Stimulated activated CD8-positive, alpha-beta memory T cell treated with anti-CD3 and anti-CD28 coated beads, Interleukin-15, amount 100 ng/mL, for 48 hours (primary cell): ENCODE measurements at regions not wholly inside any gene's neighbourhood (a gene's known extent, or its start where the extent isn't known, plus 50 kb on each side); places are given as distances from the start of the nearest gene placed in this dataset.
"Not testable (repeated sequence)": the region's sequence is repeated elsewhere in the genome, so short reads cannot be mapped to it uniquely, and the experiment has no call there.

Experiments
- DNase-seq, 2 donors: peaks; one replicate each; pipeline ENCODE4 v3.0.0-alpha.2; 2020; ENCODE audit warnings: low read depth in 2 of 2

DNA sequence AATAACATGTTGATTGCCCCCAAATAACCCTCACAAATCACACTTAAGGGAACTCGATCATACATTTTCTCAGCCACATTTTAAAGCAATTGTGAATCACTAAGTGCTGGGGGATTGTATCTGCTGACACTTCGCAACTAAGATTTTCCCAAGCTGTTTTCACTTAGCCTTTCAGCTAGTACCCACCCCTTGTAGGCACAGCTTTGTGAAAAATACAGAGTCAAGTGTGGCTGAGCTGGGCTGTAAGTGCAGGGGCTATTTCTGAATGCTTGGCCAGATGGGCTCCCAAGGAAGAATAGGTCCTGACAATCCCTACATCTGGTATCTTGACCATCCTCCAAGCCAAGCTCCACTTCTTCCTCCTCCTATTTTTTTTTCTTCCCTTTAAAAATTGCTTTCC lies 289.2 kb upstream of the NMUR2 start:
- DNase-seq: no peak

DNA sequence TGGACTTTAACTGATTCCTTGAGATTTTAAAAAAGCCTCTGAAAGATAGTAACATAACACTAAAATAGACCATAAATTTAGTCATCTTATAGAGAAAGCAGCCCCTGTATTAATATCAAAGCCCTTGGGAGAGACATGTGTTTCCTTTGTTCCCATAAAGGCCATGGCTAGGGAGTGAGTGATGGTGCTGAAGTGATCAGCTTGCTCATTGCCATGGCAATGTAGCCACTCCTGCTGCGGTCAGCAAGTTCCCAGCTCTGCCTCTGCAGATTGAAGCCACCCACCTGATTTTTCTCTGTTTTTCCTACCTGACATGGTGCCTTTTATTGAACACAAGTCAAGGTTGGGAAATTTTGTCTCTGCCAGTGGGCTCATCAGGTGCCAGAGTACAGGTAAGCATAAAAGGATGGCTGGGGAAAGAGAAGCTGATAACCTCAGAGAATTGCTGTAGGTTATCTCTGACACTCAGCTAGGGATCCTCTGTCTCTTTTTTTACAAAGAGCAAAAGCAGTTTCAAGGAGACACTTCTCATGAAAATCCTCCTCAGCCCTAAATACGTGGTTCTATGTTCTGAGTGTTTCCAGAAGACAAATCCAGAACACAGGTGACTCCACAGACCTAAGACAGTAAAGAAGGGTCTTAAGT lies 296.3 kb upstream of the NMUR2 start:
- DNase-seq: no peak

DNA sequence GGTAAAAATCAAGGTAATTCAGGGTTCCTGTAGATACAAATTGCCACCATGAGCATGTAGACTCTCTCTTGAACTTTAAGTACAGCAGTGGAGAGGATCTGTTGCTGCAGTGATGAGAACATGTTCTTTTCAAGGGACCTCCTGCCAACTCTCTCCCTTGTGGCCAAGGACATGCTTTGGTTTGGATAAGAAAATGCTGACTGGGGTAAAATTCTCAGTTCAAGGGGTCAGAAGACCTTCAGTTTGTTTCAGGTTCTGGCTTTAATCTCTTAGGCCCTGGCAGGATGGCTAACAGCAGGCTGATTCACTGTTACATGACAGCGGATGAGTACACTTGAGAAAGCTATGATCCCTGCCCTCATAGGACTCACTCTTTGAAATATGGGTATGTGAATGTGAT lies 299.2 kb upstream of the NMUR2 start:
- no peak for DNase-seq

DNA sequence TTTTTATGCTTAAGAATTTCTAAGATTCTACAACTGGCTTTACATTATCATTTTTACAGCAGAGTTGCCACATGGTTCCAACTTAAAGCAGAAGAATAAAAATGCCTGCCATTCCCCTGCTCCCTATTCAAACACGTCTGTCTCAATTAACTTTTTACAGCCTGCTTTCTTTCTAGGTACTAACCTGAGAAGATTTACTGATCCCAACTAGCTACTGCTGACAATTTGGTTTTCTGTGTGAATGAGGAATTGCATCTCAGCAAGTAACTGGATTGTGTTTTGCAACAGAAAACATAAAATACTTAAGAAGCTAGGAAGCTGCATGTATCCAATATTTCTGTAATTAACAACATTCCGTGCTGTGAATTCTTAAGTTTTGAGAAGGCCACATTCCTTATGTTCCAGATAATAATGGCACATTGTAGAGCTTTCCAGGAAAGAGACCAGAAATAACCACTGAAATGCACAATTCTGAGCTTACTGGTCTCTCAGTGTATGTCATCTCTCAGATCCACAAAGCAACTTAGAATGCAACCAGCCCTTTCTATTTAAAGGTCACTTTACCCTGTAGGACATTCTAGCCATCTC lies 306.8 kb upstream of the NMUR2 start:
- DNase-seq: no peak

DNA sequence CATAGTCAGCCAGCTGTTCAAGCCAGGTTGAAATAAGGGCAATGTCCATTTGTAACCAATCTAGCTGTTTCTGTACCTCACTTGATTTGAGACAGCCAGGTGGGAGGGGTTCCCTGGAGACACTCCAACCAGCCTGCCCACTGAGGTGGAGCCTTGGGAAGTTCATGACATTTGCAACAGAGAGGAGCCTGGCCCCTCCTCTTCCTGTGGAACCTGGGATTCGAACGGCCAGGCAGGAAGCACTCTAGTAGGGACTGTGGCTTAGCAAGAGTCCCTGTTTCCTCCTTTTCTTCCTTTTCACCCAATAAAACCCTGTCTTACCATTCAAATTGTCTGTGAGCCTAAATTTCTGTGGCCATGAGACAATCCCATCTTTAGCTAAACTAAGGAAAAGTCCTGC lies 312.3 kb upstream of the NMUR2 start:
- no peak for DNase-seq

DNA sequence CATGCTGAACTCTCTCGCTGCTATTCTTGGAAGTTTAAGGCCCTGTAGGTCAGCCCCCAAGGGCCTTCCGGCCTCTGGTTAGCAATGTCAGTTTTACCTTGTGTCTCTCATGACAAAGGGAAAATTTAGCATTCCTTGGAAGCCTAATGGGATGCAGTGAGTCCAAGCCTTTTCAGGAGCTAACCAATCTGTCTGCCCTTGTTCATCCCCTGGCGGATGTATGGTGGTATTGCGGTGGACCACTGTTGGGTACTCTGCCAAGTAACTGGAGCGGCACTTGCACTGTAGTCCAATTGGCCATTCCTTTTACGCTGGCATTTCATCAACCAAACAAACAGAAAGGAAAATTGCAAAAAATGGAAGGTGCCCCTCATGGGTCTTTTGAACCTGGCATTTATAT lies 318.4 kb upstream of the NMUR2 start:
- DNase-seq: no peak

DNA sequence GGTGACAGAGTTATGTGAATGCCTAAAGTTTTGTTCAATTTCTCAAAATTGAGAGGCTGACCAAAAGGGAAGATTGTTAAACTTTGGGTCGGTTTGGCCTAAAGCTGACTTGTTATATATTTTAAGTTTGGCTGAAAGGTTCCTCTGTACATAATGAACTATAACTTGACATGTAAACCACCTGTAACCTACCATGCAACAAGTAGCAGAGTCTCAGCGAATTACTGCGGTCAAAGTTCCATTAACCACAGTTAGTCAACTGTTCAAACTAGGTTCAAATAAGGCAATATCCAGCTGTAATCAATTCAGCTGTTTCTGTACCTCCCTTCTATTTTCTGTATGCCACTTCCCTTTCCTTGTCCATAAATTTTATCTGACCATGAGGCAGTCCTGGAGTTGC lies 325.1 kb upstream of the NMUR2 start:
- DNase-seq: no peak

DNA sequence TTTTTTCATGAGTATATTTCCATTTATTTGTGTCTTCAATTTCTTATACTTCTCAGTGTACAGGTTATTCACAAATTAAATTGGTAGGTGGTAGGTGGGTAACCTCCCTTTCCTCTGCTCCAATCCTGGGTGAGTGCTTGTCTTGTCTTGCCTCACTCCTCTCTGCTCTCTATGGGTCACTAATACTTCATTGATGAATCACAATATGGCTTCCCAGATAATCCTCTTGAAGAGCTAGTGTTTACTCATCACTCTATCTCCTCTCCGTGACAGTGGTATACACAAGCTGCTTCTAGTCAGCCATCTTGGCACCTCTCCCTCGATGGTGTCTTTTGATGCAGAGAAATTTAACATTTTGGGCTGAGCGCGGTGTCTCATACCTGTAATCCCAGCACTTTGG lies 331.8 kb upstream of the NMUR2 start:
- no peak for DNase-seq

DNA sequence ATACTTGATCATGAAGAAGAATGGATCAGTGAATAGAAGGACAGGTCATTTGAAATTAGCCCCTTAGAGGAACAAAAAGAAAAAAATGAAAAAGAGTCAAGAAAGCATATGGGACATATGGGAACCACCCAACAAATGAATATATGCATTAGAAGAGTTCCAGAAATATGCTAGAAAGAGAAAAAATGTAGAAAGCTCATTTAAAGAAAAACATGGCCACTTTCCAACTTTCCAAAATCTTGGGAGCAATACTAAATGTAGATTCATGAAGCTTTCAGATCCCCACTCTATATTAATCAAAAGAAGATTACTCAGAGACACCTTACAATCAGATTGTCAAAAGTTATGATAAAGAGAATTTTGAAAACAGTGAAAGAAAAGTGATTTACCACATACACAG lies 334.8 kb upstream of the NMUR2 start:
- no peak for DNase-seq

DNA sequence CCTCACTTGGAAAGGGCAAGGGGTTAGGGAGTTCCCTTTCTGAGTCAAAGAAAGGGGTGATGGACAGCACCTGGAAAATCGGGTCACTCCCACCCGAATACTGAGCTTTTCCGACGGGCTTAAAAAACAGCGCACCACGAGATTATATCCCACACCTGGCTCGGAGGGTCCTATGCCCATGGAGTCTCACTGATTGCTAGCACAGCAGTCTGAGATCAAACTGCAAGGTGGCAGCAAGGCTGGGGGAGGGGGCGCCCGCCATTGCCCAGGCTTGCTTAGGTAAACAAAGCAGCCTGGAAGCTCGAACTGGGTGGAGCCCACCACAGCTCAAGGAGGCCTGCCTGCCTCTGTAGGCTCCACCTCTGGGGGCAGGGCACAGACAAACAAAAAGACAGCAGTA lies 336.0 kb upstream of the NMUR2 start:
- DNase-seq: not testable (repeated sequence)

DNA sequence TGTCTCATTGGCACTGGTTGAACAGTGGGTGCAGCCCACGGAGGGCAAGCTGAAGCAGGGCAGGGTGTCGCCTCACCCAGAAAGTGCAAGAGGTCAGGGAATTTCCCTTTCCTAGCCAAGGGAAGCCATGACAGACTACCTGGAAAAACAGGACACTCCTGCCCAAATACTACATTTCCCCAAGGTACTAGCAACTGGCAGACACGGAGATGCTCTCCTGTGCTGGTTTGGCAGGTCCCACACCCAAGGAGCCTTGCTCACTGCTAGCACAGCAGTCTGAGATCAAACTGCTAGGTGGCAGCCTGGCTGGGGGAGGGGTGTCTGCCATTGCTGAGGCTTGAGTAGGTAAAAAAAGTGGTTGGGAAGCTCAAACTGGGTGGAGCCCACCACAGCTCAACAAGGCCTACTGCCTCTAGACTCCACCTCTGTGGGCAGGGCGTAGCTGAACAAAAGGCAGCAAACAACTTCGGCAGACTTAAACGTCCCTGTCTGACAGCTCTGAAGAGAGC lies 382.7 kb upstream of the NMUR2 start:
- DNase-seq: not testable (repeated sequence)

DNA sequence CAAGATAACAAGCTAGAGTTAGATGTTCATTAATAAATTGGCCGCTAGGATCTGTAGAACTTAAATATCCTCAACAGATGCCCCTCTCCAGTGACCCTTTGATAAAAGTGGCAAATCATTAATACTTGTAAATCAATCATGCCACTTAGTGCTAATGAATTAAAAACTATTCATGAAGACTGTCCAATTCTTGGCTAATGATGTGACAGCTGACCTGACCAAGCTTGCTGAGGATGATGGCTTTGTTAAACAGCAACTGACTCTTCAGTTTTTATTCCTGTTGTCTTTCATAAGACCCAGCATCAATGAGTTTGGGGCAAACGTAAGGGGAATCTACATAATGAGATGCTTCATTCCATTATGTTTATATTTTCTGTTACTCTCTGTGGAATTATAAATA lies 396.8 kb upstream of the NMUR2 start:
- DNase-seq: no peak

DNA sequence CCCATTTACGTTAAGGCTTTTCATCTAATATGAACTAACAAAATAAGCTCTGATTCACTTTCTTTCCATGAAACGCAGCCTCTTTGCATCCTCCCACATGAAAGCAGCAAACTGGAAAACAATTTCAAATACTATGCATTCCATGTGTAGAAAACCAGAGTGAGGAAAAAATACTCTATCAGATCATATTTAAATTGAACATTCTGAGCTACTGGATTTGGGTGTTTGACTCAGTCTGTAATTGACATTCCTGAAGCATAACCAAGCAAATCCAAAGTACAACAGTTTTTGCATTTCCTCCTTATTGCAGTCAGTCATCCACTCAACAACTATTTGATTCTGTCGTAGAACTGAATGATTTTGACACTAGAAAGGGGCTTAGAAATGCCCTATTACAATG lies 399.1 kb upstream of the NMUR2 start:
- no peak for DNase-seq

DNA sequence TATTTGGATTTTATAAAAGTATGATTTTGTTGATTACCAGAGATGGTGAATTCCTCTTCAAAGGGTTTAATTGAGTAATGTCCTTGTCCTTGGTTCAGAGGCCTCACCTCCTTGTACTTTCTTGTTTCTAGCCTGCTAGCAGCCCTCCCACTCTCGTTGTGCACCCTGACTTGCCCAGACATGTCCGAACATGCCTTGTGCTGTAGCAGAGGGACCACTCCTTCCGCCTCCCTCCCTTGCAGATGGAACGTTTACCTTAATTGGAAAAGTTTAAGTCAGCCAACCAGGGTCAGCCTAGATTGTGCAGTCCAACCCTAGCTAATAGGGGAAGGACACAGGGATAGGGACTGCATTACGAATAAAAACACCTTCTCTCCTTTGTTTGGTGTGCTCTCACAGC lies 406.9 kb upstream of the NMUR2 start:
- DNase-seq: no peak

DNA sequence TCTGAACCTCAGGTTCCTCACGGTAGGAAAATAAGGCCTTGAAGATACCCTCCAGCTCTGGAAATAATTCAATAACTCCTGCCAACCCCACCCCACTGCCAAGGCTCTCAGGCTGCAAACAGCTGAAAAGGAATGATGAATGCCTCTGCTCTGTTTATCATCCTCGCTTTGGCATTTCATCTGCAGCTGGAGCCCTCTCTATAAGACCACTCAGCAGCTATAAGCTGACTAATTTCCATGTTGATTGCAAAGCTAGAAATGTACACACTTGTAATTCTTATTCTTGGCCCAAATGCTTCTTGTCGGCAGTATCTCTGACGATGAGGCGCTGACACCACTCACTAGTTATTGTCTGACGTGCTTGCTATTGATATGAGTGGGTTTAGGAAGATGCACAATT lies 408.4 kb upstream of the NMUR2 start:
- no peak for DNase-seq

DNA sequence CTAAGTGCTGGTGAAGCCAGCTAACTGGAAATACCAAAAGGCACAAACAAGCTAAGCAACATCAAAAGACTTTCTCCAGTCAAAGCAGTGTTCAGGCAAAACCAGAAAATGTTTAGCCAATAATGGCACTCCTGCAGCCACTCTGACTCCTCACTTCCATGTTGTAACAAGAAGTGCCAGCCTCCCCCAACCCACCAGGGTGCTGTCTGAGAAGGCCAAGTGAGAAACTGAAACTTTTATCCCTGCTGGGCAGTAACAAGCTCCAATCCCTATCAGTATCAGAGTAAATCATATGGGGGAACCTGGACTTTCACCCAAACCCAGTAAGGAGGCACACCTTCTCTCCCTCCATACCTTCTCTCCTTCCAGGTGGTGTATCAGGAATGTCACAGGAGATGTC lies 414.8 kb upstream of the NMUR2 start:
- DNase-seq: no peak

DNA sequence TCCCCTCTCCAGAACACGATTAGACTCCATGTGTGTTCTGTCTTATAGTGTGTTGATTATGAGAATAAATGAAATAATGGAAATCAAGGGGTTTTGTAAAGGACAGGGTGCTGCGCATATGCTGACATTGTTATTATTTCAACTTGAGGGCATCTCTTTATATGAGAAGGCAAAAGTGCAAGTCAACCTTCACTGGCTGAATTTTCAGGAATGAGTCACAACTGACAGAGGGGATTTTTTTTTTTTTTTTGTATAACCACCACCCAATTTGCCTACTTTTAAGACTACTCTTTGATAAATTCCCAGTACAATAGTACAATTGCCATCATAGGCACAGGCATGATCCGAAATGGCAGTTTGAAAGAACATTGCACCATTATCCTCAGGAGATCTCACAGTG lies 419.2 kb upstream of the NMUR2 start:
- no peak for DNase-seq

DNA sequence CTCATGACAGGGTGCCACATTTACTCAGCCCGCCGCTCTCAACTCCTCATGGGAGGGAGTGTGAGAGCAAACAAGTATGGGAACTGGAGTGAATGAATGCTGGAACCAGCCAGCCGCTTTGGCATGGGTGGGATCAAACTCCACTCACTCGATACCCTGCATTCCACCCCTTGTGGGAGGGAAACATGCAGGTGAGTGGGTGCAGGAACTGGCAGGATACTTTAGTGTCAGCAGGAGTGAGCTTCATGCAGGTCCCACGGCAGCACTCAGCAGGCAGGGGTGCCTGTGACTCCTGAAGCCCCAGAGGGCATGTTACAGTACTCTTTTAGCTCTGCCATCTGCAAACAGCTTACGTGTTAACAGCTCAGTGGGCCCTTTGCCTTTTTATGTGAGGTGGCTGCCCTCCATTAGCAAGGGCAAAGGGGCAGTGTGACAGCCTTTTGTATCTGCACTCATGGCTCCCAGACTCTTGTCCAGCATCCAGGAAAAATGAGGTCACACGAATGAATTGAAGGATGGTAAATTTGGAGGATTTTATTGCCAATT lies 433.2 kb upstream of the NMUR2 start:
- DNase-seq: no peak

DNA sequence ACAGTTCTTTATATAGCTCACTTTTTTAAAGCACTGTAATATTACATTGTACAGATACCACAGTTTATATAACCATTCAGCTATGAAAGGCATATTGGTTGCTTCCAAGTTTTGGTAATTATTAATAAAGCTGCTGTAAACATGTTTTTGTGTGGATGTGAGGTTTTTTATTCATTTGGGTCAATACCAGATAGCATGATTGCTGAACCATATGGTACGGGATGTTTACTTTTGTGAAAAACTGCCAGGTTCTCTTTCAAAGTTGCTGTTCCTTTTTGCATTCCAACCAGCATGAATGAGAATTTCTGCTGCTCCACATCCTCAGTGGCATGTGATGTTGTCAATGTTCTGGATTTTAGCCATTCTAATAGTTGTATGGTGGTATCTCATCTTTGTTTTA lies 439.6 kb upstream of the NMUR2 start:
- no peak for DNase-seq

DNA sequence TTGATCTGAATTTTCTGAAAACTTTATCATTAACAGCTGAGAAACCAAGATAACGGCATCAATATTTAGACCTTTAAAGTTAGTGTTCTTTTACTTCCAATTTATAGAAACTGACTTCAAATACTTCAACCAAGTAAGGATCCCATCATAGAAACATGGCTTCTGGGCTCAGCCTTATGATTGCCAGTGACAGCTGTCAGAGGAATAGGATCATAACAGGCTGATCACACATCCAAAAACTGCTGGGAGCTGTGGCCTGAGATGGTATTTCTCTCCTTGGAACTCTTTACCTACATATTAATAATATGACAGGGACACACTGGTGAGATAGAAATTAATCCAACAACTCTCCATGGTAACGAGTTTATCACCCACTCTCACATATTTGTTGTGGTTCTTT lies 448.3 kb upstream of the NMUR2 start:
- DNase-seq: no peak

DNA sequence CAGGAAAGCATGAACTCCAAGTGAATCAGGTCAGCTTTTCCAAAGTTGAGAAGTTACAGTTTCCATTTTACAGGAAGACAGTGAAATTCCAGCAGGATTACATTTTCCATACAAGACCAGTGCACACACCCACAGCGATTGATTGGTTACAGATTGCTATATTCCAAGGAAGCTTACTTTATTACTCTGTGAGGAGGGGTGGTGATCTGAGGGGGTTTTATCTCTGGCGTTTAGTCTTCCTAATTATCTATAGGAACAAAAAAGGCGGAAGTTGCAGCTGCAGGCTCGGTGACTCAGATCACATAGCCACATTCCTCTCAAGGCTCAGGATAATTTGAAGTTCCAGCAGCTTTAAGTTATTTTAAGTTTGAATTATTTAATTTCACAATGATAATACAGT lies 450.4 kb upstream of the NMUR2 start:
- DNase-seq: no peak

DNA sequence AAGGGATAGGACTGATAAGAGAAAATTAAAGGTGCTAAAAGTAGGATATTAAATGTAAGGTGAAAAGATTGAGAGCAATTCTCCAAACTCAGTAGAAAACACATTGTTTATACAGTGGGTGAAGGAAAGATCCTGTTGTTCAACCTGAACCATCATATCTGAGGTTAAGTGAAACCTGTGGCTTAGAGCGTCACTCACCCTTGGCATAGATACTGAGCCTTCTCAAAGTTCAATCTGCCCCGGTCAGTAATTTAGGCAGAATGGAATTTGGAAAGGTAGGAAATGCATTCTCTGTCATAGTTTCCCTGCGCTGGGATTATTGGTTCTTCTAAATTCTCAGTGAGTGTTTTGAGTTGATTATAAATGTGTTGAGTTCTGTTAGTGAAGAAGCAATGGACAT lies 456.2 kb upstream of the NMUR2 start:
- DNase-seq: no peak

DNA sequence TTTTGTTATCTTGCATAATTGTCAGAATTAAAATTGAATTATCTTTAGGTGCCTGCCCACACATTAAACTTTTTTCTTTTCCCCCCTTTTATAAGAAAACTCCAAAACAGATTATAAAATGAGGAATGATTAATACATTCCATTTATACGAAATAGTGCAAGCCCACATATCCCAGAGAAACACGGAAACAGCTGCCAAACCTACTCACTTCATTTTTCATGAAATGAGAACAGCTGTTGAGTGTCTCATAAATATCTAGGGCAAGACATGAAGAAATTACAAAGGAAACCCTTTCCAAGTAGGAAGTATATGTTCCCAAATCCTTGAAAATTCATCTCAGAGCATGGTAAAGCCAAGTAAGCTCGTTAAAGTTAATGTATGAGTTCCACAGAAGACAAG lies 459.4 kb upstream of the NMUR2 start:
- DNase-seq: no peak

DNA sequence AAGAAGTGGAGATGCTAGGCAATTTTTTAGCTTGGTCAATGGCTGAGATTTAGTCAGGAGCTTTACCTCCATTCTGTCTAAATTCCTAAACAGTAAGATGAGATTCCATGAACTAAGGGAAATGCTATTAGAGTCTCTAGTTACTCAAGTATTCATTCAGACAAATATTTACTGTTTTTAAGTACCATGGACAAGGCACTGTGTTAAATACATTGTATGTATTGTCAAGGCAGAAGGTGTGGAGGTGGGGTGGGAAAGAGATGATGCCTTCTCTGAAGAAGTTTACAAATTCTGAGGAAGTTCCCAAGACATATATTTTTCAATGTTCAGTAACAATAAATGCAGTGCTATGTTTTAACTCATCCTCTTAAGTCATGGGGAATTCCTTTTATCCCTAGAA lies 459.9 kb upstream of the NMUR2 start:
- no peak for DNase-seq
